ENCODE measurements at regions not wholly inside any gene's neighbourhood (a gene's known extent, or its start where the extent isn't known, plus 50 kb on each side); places are given as distances from the start of the nearest gene placed in this dataset.

GRCh38 chr3:106728315-106729098 lies 648.7 kb upstream of the CCDC54 start:
- no peak for DNase-seq

DNA sequence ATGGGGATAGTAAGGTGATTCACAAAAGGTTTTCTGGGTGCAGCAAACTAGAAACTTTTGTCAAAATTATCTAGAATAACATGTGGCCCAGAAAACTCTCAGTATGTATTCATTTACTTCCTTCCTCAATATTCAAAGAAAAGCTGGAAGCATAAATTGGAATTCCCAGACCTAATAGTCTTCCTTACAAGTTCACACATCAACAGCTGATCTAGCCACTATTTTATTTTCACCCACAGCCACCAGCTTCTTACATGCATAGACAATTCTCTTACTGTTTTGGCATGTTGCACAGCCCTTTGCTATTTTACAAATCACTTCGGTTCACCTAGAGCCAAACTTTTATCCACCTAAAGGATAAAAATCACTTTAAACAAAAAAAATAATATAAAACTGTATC lies 647.8 kb upstream of the CCDC54 start:
- DNase-seq, result no peak

DNA sequence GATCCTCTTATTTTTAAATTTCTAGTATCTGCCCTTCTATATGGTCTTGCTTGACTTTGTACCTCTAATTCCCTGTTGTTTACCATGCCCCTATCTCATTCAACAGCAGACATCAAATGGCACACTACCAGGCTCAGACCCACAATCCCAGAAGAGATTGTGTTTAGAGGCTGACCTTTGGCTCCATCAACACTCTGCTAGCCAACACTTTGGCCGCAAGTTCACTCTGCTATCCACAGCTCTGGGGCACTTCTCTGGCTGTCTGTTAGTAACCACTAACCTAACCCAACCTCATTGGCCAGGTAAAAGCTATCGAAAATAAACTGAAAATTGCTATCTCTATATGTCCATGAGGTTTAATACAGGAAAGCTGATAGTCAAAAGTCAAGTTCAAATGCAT lies 646.0 kb upstream of the CCDC54 start:
- no peak for DNase-seq

- no peak for DNase-seq
These were observed 642.5 kb upstream of the CCDC54 start for GRCh38 chr3:106734712-106735111.

GRCh38 chr3:106737265-106737664 lies 640.0 kb upstream of the CCDC54 start:
- no peak for DNase-seq

DNA sequence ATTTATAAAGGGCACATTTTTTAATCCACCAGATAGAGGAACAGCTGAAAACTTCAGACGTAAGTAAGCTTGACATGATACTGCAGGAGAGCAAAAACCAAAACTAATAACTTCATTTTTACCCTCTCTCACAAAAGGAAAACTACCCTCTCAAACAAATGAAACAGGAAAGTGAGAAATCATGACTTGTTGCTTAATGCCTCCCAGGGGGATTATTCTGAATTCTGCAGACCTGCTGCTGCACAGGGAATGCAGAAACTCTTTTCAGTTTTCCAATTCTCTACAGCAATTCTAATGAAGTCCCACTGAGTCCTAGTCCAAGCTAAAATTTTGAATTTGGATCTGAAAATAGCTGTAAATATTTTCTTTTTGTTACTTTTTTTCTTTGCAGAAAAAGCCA lies 637.1 kb upstream of the CCDC54 start:
- DNase-seq, result no peak

DNA sequence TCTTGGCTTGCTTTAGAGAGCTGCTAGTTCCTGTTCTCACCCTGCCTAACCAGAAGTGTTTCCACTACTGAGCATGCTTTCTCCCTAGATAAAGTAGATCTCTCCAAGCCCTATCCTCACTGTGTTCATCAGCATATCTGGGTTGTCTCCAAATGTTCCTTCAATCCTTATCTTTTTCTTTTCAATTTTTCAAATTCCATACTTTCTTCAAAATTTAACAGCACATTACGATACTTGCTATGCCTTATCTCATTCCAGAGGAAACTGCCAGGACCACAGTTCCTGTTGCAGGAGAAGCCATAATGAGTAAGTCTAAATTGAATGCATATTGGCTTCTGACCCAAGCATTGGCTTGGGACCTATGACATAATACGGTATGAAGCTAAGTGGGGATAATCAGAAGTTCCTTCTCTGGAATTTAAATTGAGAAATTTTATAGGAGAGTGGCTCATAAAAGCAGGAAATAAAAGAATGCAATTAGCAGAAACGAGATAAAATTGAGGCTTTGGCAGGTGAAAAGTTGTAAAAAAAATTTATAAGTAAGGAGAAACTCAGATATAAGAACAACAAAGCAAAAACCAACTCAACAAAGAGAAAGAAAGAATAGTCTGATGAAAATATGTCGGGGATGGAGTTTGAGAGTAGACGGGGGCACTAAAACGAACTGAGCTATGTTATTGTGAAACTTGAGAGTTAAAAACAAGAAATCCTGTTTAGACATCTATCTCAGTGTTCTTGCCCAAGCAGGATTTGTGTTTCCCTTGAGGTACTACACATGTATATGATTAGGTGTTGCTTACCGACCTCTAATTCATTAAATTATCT lies 631.7 kb upstream of the CCDC54 start:
- no peak for DNase-seq

GRCh38 chr3:106746286-106746685 lies 631.0 kb upstream of the CCDC54 start:
- no peak for DNase-seq

DNA sequence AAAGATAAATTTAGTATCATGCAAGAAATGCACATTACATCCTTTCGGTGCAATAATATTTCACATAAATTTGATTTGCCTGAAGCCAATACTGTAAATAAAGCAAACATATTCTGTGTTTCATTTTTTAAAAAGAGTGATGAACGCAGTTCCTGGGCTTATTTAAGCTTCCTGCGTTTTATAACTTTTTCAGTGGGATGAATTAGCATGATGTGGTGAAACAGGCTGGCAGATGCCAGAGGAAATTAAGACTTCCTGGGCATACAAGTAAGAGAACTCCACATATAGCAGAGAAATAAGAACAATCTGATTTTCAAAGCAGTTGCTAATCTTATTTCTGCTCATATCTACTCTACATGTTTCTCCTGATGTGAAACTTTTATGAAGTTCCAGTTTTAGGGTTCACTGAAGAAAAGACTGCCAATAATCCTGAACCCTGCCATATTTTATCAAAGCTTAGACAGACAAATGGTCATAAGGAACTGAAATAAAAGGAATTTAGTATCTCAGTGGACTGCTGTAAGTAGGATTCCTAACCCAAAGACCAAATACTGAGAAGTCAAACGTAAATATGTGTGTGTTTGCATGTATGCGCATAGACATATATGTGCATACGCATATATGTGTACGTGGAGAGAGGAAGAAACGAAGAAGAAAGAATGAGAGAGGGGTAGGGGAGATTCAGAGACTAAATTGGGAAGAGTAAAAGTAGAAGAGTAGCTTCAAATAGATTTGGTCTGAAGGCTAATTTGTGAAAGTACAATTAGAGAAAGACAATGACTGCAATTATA lies 628.6 kb upstream of the CCDC54 start:
- DNase-seq, result no peak

GRCh38 chr3:106750092-106750491 lies 627.1 kb upstream of the CCDC54 start:
- no peak for DNase-seq

DNA sequence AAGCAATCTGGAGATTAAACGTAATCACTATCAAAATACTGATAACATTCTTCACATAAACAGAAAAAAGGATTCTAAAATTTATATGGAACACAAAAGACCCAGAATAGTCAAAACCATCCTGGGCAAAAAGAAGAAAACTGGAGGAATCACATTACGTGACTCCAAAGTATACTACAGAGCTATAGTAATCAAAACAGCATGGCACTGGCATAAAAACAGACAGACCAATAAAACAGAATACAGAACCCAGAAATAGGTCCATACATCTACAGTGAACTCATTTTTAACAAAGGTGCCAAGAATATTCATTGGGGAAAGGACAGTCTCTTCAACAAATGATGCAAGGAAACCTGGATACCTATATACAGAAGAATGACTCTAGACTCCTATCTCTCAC lies 621.9 kb upstream of the CCDC54 start:
- DNase-seq, result no peak

- DNase-seq, result no peak
These were observed 620.3 kb upstream of the CCDC54 start for GRCh38 chr3:106756901-106757300.

- DNase-seq, result no peak
These were observed 618.8 kb upstream of the CCDC54 start for GRCh38 chr3:106758459-106758858.

DNA sequence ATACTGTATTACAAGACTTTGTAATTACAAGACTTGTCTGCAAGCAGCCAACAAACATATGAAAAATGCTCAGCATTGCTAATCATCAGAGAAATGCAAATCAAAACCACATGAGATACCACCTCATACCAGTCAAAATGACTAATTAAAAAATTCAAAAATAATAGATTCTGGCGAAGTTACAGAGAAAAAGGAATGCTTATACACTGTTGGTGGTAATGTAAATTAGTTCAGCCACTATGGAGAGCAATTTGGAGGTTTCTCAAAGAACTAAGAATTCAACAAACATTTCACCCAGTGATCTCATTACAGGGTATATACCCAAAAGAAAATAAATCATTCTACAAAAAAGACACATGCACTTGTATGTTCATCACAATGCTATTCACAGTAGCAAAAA lies 617.5 kb upstream of the CCDC54 start:
- DNase-seq, result no peak

GRCh38 chr3:106765342-106765741 lies 611.9 kb upstream of the CCDC54 start:
- no peak for DNase-seq

DNA sequence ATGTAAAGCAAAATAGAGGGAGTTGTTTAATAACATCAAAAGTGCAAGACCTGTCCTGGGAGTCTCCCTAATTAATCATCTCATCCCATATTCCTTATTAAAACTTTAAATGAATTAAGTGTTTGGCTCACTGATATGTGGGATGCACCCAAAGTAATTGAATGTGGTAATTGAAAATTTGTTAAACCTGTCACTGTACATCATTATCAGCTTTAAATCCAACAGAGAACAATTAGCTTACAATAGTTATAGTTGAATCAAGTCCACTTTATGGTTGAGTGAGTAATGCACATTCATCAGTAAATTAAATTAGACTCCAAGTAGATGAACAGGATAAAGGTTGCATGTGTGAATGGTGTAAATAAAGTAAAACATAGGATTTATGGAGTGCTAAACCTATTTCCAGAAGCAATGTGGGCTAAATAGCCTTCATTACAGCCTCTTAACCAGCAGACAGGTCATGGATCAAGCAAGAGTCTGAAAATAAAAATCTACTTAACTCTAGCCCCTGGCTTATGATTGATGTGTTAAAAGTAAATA lies 608.2 kb upstream of the CCDC54 start:
- DNase-seq, result no peak

GRCh38 chr3:106773795-106774194 lies 603.4 kb upstream of the CCDC54 start:
- DNase-seq, result no peak

DNA sequence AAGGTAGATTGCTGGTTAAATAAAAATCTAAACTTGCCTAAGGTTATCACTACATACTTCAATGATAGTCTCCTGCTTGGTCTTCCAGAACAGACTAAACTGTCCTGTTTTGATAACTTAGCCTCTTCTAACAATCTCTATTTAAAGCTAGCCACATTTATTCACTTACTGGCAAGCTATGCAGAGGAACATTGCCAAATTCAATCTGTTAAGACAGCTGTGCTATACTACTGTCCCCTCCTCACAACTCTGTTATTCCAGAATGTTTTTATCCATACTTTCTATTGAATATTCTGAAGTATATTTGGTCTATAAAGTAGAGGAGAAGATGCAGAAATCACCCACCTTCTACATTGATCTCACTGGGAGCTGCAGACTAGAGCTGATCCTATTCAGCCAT lies 594.0 kb upstream of the CCDC54 start:
- DNase-seq, result no peak

GRCh38 chr3:106789276-106789675 lies 588.0 kb upstream of the CCDC54 start:
- no peak for DNase-seq

DNA sequence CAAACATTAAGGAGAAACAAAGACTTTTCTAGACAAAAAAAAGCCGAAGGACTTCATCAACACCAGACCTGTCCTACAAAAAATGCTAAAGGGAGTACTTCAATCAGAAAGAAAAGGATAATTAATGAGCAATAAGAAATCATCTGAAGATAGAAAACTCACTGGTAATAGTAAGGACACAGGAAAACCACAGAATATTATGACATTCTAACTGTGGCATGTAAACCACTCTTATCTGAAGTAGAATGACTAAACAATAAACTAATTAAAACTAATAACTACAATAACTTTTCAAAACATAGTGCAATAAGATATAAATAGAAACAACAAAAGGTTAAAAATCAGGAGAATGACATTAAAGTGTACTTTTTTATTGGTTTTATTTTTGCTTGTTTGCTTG lies 584.5 kb upstream of the CCDC54 start:
- no peak for DNase-seq

DNA sequence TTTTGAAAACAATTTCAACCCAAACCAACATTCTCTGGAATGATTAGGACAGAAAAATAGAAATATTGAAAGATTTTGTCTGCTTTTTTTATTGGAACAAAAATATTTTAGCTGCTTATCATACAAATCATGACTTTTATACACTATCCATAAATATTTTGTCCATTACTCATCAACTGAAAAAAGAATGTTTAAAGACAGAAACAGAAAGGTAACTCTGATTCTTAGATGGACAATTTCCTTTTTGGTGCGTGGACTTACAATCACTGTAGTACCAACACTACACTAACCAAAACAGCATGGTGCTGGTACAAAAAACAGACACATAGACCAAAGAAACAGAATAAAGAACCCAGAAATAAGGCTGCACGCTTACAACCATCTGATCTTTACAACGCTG lies 582.8 kb upstream of the CCDC54 start:
- DNase-seq, result no peak

DNA sequence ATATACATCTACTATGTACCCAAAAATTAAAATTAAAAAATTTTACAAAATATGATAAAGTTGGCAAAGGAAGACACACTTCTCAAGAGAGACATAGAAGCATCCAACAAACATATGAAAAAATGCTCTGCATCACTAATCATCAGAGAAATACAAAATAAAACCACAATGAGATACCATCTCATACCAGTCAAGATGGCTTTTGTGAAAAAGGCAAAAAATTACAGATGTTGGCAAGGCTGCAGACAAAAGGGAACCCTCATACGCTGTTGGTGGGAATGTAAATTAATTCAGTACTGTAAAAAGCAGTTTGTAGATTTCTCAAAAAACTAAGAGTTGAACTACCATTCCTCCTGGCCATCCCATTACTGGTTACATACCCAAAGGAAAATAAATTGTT lies 581.7 kb upstream of the CCDC54 start:
- no peak for DNase-seq

DNA sequence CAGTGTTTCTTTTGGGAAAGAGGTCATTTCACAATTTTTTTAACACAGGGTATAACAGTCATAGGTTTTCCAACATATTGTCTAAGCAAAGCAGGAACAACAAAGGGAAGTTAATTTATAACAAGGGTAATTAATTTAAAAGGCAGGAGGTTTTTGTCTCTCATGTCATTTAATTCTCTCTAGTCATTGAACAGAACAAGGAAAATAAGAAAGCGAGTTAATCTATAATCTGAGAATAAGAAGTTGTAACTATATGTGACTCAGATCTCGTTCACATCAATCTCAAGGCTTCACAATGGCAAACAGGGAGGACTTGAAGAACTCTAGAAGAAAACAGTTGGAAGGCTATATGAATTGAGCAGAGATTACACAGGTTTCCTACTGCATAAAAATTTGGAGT lies 579.8 kb upstream of the CCDC54 start:
- DNase-seq, result no peak
